ENCODE measurements at regions not wholly inside any gene's neighbourhood (a gene's known extent, or its start where the extent isn't known, plus 50 kb on each side); places are given as distances from the start of the nearest gene placed in this dataset.

DNA sequence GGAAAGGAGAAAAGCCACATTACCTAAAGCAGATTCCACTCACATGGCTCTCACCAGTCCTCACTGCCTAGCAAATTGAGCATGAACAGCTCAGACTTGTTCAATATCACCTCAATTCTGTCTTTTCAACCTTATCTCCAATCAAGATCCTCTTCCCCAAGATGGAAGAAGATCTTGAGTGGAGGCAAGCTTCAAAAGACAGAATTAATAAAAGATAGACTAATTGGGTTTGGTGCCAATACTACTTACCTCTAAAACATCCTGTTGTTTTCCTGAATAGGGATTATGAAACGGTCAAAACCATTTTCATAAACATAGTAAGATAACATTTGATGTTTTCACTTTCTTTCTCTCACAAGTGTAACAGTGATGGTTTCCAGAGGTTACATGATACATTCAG lies 349.2 kb upstream of the PLD5 start:
- no peak for TF ChIP-seq POLR2A (IDR thresholded peaks at IDR 0.05)
- TF ChIP-seq, protein P1, sequence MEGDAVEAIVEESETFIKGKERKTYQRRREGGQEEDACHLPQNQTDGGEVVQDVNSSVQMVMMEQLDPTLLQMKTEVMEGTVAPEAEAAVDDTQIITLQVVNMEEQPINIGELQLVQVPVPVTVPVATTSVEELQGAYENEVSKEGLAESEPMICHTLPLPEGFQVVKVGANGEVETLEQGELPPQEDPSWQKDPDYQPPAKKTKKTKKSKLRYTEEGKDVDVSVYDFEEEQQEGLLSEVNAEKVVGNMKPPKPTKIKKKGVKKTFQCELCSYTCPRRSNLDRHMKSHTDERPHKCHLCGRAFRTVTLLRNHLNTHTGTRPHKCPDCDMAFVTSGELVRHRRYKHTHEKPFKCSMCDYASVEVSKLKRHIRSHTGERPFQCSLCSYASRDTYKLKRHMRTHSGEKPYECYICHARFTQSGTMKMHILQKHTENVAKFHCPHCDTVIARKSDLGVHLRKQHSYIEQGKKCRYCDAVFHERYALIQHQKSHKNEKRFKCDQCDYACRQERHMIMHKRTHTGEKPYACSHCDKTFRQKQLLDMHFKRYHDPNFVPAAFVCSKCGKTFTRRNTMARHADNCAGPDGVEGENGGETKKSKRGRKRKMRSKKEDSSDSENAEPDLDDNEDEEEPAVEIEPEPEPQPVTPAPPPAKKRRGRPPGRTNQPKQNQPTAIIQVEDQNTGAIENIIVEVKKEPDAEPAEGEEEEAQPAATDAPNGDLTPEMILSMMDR (IDR thresholded peaks at IDR 0.05): no peak
- Histone ChIP-seq H3K27me3 (no peaks in the 10 kb centered on the region), H3K9me3 (no peaks in the 10 kb centered on the region), H3K36me3 (no peaks in the 10 kb centered on the region), H3K4me1 (no peaks in the 10 kb centered on the region), H3K4me3 (no peak overlapping the region), H3K27ac (no peak overlapping the region)
- intact Hi-C loops (cut with DNase I; ENCODE audit: low total_unique reads): no loop called here
- DNase-seq: no peak

DNA sequence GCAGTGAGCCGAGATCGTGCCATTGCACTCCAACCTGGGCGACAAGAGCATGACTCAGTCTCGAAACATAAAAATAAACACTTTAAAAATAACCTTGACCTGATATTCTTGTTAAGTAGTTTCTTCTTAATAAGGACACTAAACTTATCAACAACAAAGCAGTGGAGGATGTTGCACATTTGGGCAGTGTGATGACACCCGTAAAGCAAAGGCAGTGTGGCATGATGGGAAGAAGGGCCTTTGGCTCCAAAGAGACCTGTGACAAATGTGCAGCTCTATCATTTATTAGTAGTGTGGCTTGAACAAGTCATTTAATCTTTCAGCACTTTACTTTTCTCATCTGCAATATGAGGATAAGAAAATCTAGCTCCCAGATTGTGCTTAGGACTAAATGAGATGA lies 348.0 kb upstream of the PLD5 start:
- TF ChIP-seq POLR2A (IDR thresholded peaks at IDR 0.05): no peak
- TF ChIP-seq, protein P1 (IDR thresholded peaks at IDR 0.05): no peak
- no peaks in the 10 kb centered on the region for H3K9me3 ChIP-seq

DNA sequence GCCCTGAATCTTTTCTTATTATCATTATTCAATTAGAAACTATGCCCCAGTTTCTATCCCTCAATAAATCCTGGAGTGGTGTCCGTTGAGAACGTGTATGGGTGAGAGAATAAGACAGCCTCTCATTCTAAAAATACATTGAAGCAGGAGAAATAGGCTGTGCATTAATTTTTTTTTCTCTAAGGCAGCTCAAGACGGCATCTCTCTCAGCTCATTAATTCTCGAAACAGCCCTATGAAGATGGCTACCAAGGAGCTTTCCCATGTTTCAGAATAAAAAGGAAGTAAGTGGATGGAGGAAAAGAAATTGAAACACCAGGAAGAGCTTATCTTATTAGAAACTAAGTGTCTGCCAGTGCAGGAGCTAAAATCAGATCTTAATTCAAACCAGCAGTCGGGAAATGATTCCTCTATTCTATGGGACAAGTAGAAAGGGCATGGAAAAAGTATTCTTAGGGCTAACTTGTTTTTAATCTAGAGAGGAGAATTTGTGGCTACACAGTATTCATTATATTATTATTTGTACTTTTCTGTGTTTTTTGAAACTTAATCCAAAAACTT lies 347.1 kb upstream of the PLD5 start:
- H3K27me3 ChIP-seq: no peaks in the 10 kb centered on the region
- DNase-seq: no peak
- no peak overlapping the region for H3K27ac ChIP-seq
- H3K4me3 ChIP-seq: no peak overlapping the region
- H3K36me3 ChIP-seq: no peaks in the 10 kb centered on the region
- TF ChIP-seq, protein P1 (IDR thresholded peaks at IDR 0.05): no peak
- TF ChIP-seq POLR2A (IDR thresholded peaks at IDR 0.05): no peak
- no peaks in the 10 kb centered on the region for H3K9me3 ChIP-seq
- no peaks in the 10 kb centered on the region for H3K4me1 ChIP-seq
- intact Hi-C loops (cut with DNase I; ENCODE audit: low total_unique reads): no loop called here

More for the DNA sequence above, 348.0 kb upstream of the PLD5 start:
- Histone ChIP-seq H3K4me1 (no peaks in the 10 kb centered on the region), H3K27me3 (no peaks in the 10 kb centered on the region), H3K27ac (no peak overlapping the region), H3K4me3 (no peak overlapping the region), H3K36me3 (no peaks in the 10 kb centered on the region)
- intact Hi-C loops (cut with DNase I; ENCODE audit: low total_unique reads): no loop called here
- DNase-seq: no peak

DNA sequence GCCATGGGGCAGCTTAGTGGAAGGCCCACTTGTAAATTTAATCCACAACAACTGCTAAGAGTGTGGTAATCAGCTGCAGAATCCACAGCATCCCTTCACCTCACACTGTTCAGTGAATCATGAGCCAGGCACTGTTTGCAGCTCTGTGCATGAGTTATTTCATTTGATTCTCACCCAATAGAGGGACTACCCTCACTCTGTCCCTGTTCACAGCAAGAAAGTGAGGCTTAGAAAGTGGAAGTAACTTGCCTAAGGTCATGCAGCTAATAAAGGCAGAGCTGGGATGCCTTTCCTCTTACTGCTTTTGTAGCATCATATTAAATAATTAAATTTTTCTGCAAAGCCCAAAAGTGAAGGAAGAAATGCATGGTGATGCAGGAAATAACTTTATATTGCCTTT lies 346.5 kb upstream of the PLD5 start:
- no peak for DNase-seq
- intact Hi-C loops (cut with DNase I; ENCODE audit: low total_unique reads): no loop called here
- no peak overlapping the region for H3K27ac ChIP-seq
- H3K27me3 ChIP-seq: no peaks in the 10 kb centered on the region
- no peak overlapping the region for H3K4me3 ChIP-seq
- TF ChIP-seq, protein P1 (IDR thresholded peaks at IDR 0.05): no peak
- TF ChIP-seq POLR2A (IDR thresholded peaks at IDR 0.05): no peak
- no peaks in the 10 kb centered on the region for H3K9me3 ChIP-seq
- no peaks in the 10 kb centered on the region for H3K36me3 ChIP-seq
- no peaks in the 10 kb centered on the region for H3K4me1 ChIP-seq

GRCh38 chr1:242856289-242856688 lies 331.8 kb upstream of the PLD5 start:
- Histone ChIP-seq H3K27ac (no peak overlapping the region), H3K4me1 (no peaks in the 10 kb centered on the region), H3K4me3 (no peak overlapping the region), H3K27me3 (no peaks in the 10 kb centered on the region), H3K36me3 (no peaks in the 10 kb centered on the region), H3K9me3 (no peaks in the 10 kb centered on the region)
- intact Hi-C loops (cut with DNase I; ENCODE audit: low total_unique reads): no loop called here
- DNase-seq: no peak
- TF ChIP-seq, protein P1 (IDR thresholded peaks at IDR 0.05): no peak
- TF ChIP-seq POLR2A (IDR thresholded peaks at IDR 0.05): no peak
